SU-DHL-6 (cell line): ENCODE measurements at regions not wholly inside any gene's neighbourhood (a gene's known extent, or its start where the extent isn't known, plus 50 kb on each side); places are given as distances from the start of the nearest gene placed in this dataset.

Experiments used
- H2AFZ ChIP-seq: fragments of 200-600 bp; sonication (generic); 2 replicates; pipeline ENCODE4 v1.6.1; 2014; ENCODE audit warnings: low read depth, mild to moderate bottlenecking, moderate library complexity, mixed read lengths, antibody characterized with exemption, low read length; ENCODE audit not compliant: severe bottlenecking
- H3F3A ChIP-seq: fragments of 200-600 bp; shearing (Covaris generic); 2 replicates; pipeline ENCODE4 v1.6.0; 2016; ENCODE audit warnings: antibody characterized with exemption, mild to moderate bottlenecking; ENCODE audit not compliant: insufficient read depth
- H3K27ac ChIP-seq: fragments of 200-600 bp; sonication (generic); 2 replicates; pipeline ENCODE4 v1.5.1; 2016; ENCODE audit warnings: low read depth, mild to moderate bottlenecking, low read length, moderate library complexity, mixed read lengths
- H3K27me3 ChIP-seq: fragments of 200-600 bp; sonication (generic), shearing (Covaris generic); 2 replicates; pipeline ENCODE4 v1.6.0; 2014; ENCODE audit warnings: mild to moderate bottlenecking, low read length
- H3K36me3 ChIP-seq: fragments of 200-600 bp; sonication (generic); 2 replicates; pipeline ENCODE4 v1.6.1; 2014; ENCODE audit warnings: mild to moderate bottlenecking, low read length, mixed read lengths
- H3K4me2 ChIP-seq: fragments of 300-600, 200-600 bp; shearing (Covaris generic), sonication (generic); 2 replicates; pipeline ENCODE4 v1.6.0; 2014; ENCODE audit warnings: low read length, low read depth, mild to moderate bottlenecking; ENCODE audit not compliant: poor library complexity, severe bottlenecking
- H3K4me3 ChIP-seq: fragments of 200-600 bp; sonication (generic); 2 replicates; pipeline ENCODE4 v1.5.1; 2014; ENCODE audit warnings: antibody characterized with exemption, low read length, mild to moderate bottlenecking, mixed read lengths; ENCODE audit not compliant: insufficient read depth, poor library complexity, severe bottlenecking
- H3K79me2 ChIP-seq: fragments of 200-600 bp; sonication (generic); 2 replicates; pipeline ENCODE4 v1.6.1; 2014; ENCODE audit warnings: mild to moderate bottlenecking, low read length, moderate library complexity; ENCODE audit not compliant: insufficient read depth
- H3K9ac ChIP-seq: fragments of 200-600 bp; sonication (generic); 2 replicates; pipeline ENCODE4 v1.7.0; 2014; ENCODE audit warnings: mild to moderate bottlenecking, low read length
- H3K9me2 ChIP-seq: fragments of 200-600 bp; sonication (generic); replicated peaks from 2 replicates; pipeline ENCODE4 v1.6.1; 2014; ENCODE audit warnings: low read length; ENCODE audit not compliant: insufficient read depth
- H3K9me3 ChIP-seq: fragments of 200-600 bp; sonication (generic); 2 replicates; pipeline ENCODE4 v1.6.1; 2014; ENCODE audit warnings: low read length, mixed read lengths; ENCODE audit not compliant: insufficient read depth
- H4K20me1 ChIP-seq: fragments of 200-600 bp; sonication (generic); 2 replicates; pipeline ENCODE4 v1.6.1; 2014; ENCODE audit warnings: low read depth, mild to moderate bottlenecking, antibody characterized with exemption, low read length, moderate library complexity, mixed read lengths
- CTCF ChIP-seq: fragments of 200-600 bp; sonication (generic); IDR thresholded peaks from one replicate; pipeline ENCODE4 v1.5.1; 2017; ENCODE audit warnings: antibody characterized with exemption, mild to moderate bottlenecking, low read length, moderate library complexity; ENCODE audit not compliant: insufficient read depth, poor library complexity, severe bottlenecking
- EZH2phosphoT487 ChIP-seq: fragments of 200-600 bp; sonication (generic), shearing (Covaris generic); conservative IDR thresholded peaks from 2 replicates; pipeline ENCODE4 v1.6.1; 2018; ENCODE audit warnings: mild to moderate bottlenecking, antibody characterized with exemption, low read length, moderate library complexity, mixed read lengths

- Histone ChIP-seq H3K9me2 (no peaks in the 10 kb centered on the region), H3K36me3 (no peaks in the 10 kb centered on the region), H3K9ac (no peak overlapping the region), H3K27ac (no peak overlapping the region), H3K27me3 (no peaks in the 10 kb centered on the region), H3K79me2 (no peaks in the 10 kb centered on the region), H3K4me2 (no peak overlapping the region), H4K20me1 (no peaks in the 10 kb centered on the region), H2AFZ (no peak overlapping the region), H3K9me3 (no peaks in the 10 kb centered on the region), H3K4me3 (no peak overlapping the region), H3F3A (no peaks in the 10 kb centered on the region)
- TF ChIP-seq EZH2phosphoT487 (no peak), CTCF (no peak)
These were observed 171.2 kb upstream of the HAAO start for GRCh38 chr2:42963452-42964068.

- no peaks in the 10 kb centered on the region for H4K20me1 ChIP-seq
- no peaks in the 10 kb centered on the region for H3K27me3 ChIP-seq
- no peak overlapping the region for H3K4me2 ChIP-seq
- H3K9ac ChIP-seq, result no peak overlapping the region
- no peak overlapping the region for H3K27ac ChIP-seq
- no peaks in the 10 kb centered on the region for H3K36me3 ChIP-seq
- no peaks in the 10 kb centered on the region for H3F3A ChIP-seq
- no peaks in the 10 kb centered on the region for H3K9me2 ChIP-seq
- no peak for TF ChIP-seq CTCF
- TF ChIP-seq EZH2phosphoT487, result no peak
- no peaks in the 10 kb centered on the region for H3K9me3 ChIP-seq
- H3K4me3 ChIP-seq, result no peak overlapping the region
- H2AFZ ChIP-seq, result no peak overlapping the region
- no peaks in the 10 kb centered on the region for H3K79me2 ChIP-seq
These were observed 170.1 kb upstream of the HAAO start for GRCh38 chr2:42962508-42962953.

- Histone ChIP-seq H3K36me3 (no peaks in the 10 kb centered on the region), H3K4me2 (no peak overlapping the region), H3K9ac (no peak overlapping the region), H3K79me2 (no peaks in the 10 kb centered on the region), H3K9me2 (no peaks in the 10 kb centered on the region), H3K27me3 (no peaks in the 10 kb centered on the region), H3K27ac (no peak overlapping the region), H3F3A (no peaks in the 10 kb centered on the region), H3K9me3 (no peaks in the 10 kb centered on the region), H4K20me1 (no peaks in the 10 kb centered on the region), H2AFZ (no peak overlapping the region), H3K4me3 (no peak overlapping the region)
- TF ChIP-seq CTCF, result no peak
- no peak for TF ChIP-seq EZH2phosphoT487
These were observed 169.6 kb upstream of the HAAO start for GRCh38 chr2:42961961-42962360.

- no peaks in the 10 kb centered on the region for H3K27me3 ChIP-seq
- no peak overlapping the region for H3K9ac ChIP-seq
These were observed 169.0 kb upstream of the HAAO start for GRCh38 chr2:42961385-42961811.

More at GRCh38 chr2:42961385-42961811, 169.0 kb upstream of the HAAO start:
- Histone ChIP-seq H3F3A (no peaks in the 10 kb centered on the region), H3K79me2 (no peaks in the 10 kb centered on the region), H3K27ac (no peak overlapping the region), H3K9me3 (no peaks in the 10 kb centered on the region), H4K20me1 (no peaks in the 10 kb centered on the region), H2AFZ (no peak overlapping the region), H3K4me2 (no peak overlapping the region), H3K9me2 (no peaks in the 10 kb centered on the region), H3K4me3 (no peak overlapping the region), H3K36me3 (no peaks in the 10 kb centered on the region)
- TF ChIP-seq EZH2phosphoT487, result no peak
- no peak for TF ChIP-seq CTCF
